ENCODE measurements at regions not wholly inside any gene's neighbourhood (a gene's known extent, or its start where the extent isn't known, plus 50 kb on each side); places are given as distances from the start of the nearest gene placed in this dataset.

- H3K27me3 Mint-ChIP-seq = no peaks in the 10 kb centered on the region
- H3K36me3 Mint-ChIP-seq (ENCODE audit: low read depth) = no peaks in the 10 kb centered on the region
- CTCF ChIA-PET = no interaction called here
- peaks cover 5% of the 10 kb centered on the region for H3K9me3 Mint-ChIP-seq (ENCODE audit: low read depth)
- DNase-seq (no peak), ATAC-seq (no peak)
- POLR2A ChIA-PET = no interaction called here
- intact Hi-C loops (cut with DNase I, micrococcal nuclease) = no loop called here
- no peaks in the 10 kb centered on the region for H3K4me1 Mint-ChIP-seq
- H3K27ac Mint-ChIP-seq = no peak overlapping the region
- no peak overlapping the region for H3K4me3 Mint-ChIP-seq
Measured at GRCh38 chr20:16947479-16947878, 199.3 kb downstream of the OTOR start.

- DNase-seq (no peak), ATAC-seq (no peak)
- Mint-ChIP-seq H3K27me3 (no peaks in the 10 kb centered on the region), H3K27ac (no peak overlapping the region), H3K36me3 (ENCODE audit: low read depth) (no peaks in the 10 kb centered on the region), H3K9me3 (ENCODE audit: low read depth) (peaks cover 5% of the 10 kb centered on the region), H3K4me1 (no peaks in the 10 kb centered on the region), H3K4me3 (no peak overlapping the region)
- ChIA-PET POLR2A (no interaction called here), CTCF (interaction anchor here (0.6 kb wide), 1 partner anchor 296 kb away, joined by 3 read pairs; no protein-coding TSS in a partner anchor)
- intact Hi-C loops (cut with DNase I, micrococcal nuclease) = no loop called here
Measured at GRCh38 chr20:16951876-16952275, 203.7 kb downstream of the OTOR start.

- no peak for ATAC-seq
- POLR2A ChIA-PET = no interaction called here
- no peaks in the 10 kb centered on the region for H3K4me1 Mint-ChIP-seq
Measured at GRCh38 chr20:16952965-16953364, 204.8 kb downstream of the OTOR start.

GRCh38 chr20:16953858-16954257 lies 205.7 kb downstream of the OTOR start:
- ChIA-PET POLR2A (no interaction called here), CTCF (no interaction called here)
- intact Hi-C loops (cut with DNase I, micrococcal nuclease) = no loop called here
- no peak overlapping the region for H3K4me3 Mint-ChIP-seq
- no peak overlapping the region for H3K27ac Mint-ChIP-seq
- H3K36me3 Mint-ChIP-seq (ENCODE audit: low read depth) = no peaks in the 10 kb centered on the region
- peaks cover 5% of the 10 kb centered on the region for H3K9me3 Mint-ChIP-seq (ENCODE audit: low read depth)
- no peak for DNase-seq
- no peaks in the 10 kb centered on the region for H3K27me3 Mint-ChIP-seq
- H3K4me1 Mint-ChIP-seq = no peaks in the 10 kb centered on the region
- no peak for ATAC-seq

More at GRCh38 chr20:16952965-16953364, 204.8 kb downstream of the OTOR start:
- Mint-ChIP-seq H3K9me3 (ENCODE audit: low read depth) (peaks cover 5% of the 10 kb centered on the region), H3K27ac (no peak overlapping the region), H3K4me3 (no peak overlapping the region), H3K36me3 (ENCODE audit: low read depth) (no peaks in the 10 kb centered on the region), H3K27me3 (no peaks in the 10 kb centered on the region)
- no peak for DNase-seq
- intact Hi-C loops (cut with DNase I, micrococcal nuclease) = no loop called here
- CTCF ChIA-PET = no interaction called here

GRCh38 chr20:16955462-16955861 lies 207.3 kb downstream of the OTOR start:
- ChIA-PET CTCF (no interaction called here), POLR2A (no interaction called here)
- DNase-seq = no peak
- no peak overlapping the region for H3K4me3 Mint-ChIP-seq
- intact Hi-C loops (cut with DNase I, micrococcal nuclease) = no loop called here
- no peaks in the 10 kb centered on the region for H3K27me3 Mint-ChIP-seq
- no peaks in the 10 kb centered on the region for H3K4me1 Mint-ChIP-seq
- no peak for ATAC-seq
- peaks cover 8% of the 10 kb centered on the region for H3K9me3 Mint-ChIP-seq (ENCODE audit: low read depth)
- no peak overlapping the region for H3K27ac Mint-ChIP-seq
- H3K36me3 Mint-ChIP-seq (ENCODE audit: low read depth) = no peaks in the 10 kb centered on the region

- ChIA-PET CTCF (no interaction called here), POLR2A (no interaction called here)
- intact Hi-C loops (cut with DNase I, micrococcal nuclease) = no loop called here
- DNase-seq (no peak), ATAC-seq (no peak)
- Mint-ChIP-seq H3K27me3 (no peaks in the 10 kb centered on the region), H3K4me3 (no peak overlapping the region), H3K36me3 (ENCODE audit: low read depth) (no peaks in the 10 kb centered on the region), H3K4me1 (no peaks in the 10 kb centered on the region), H3K9me3 (ENCODE audit: low read depth) (peaks cover 6% of the 10 kb centered on the region), H3K27ac (no peak overlapping the region)
Measured at GRCh38 chr20:16955971-16956370, 207.8 kb downstream of the OTOR start.

GRCh38 chr20:16965401-16965800 lies 217.2 kb downstream of the OTOR start:
- DNase-seq (no peak), ATAC-seq (no peak)
- Mint-ChIP-seq H3K9me3 (ENCODE audit: low read depth) (peaks cover 6% of the 10 kb centered on the region), H3K27me3 (no peaks in the 10 kb centered on the region), H3K36me3 (ENCODE audit: low read depth) (no peaks in the 10 kb centered on the region), H3K4me1 (no peaks in the 10 kb centered on the region), H3K4me3 (no peak overlapping the region), H3K27ac (no peak overlapping the region)
- intact Hi-C loops (cut with DNase I, micrococcal nuclease) = no loop called here
- ChIA-PET CTCF (no interaction called here), POLR2A (no interaction called here)

GRCh38 chr20:16966276-16966880 lies 218.2 kb downstream of the OTOR start:
- no peak for ATAC-seq

GRCh38 chr20:16968099-16968498 lies 219.9 kb downstream of the OTOR start:
- Mint-ChIP-seq H3K9me3 (ENCODE audit: low read depth) (peaks cover 1% of the 10 kb centered on the region), H3K4me1 (no peaks in the 10 kb centered on the region), H3K36me3 (ENCODE audit: low read depth) (no peaks in the 10 kb centered on the region), H3K27ac (no peak overlapping the region), H3K27me3 (no peaks in the 10 kb centered on the region), H3K4me3 (no peak overlapping the region)
- ATAC-seq = no peak
- ChIA-PET CTCF (interaction anchor here (0.6 kb wide), 1 partner anchor 23 kb away, joined by 3 read pairs; no protein-coding TSS in a partner anchor), POLR2A (no interaction called here)
- intact Hi-C loops (cut with DNase I, micrococcal nuclease) = no loop called here
- no peak for DNase-seq

More at GRCh38 chr20:16966276-16966880, 218.2 kb downstream of the OTOR start:
- DNase-seq = no peak
- Mint-ChIP-seq H3K4me3 (no peak overlapping the region), H3K36me3 (ENCODE audit: low read depth) (no peaks in the 10 kb centered on the region), H3K27ac (no peak overlapping the region), H3K27me3 (no peaks in the 10 kb centered on the region), H3K9me3 (ENCODE audit: low read depth) (peaks cover 6% of the 10 kb centered on the region), H3K4me1 (no peaks in the 10 kb centered on the region)
- CTCF ChIA-PET = no interaction called here
- POLR2A ChIA-PET = no interaction called here
- intact Hi-C loops (cut with DNase I, micrococcal nuclease) = no loop called here

GRCh38 chr20:16970776-16971175 lies 222.6 kb downstream of the OTOR start:
- H3K9me3 Mint-ChIP-seq (ENCODE audit: low read depth) = peaks cover 1% of the 10 kb centered on the region
- no peaks in the 10 kb centered on the region for H3K4me1 Mint-ChIP-seq
- H3K36me3 Mint-ChIP-seq (ENCODE audit: low read depth) = no peaks in the 10 kb centered on the region
- H3K4me3 Mint-ChIP-seq = no peak overlapping the region
- intact Hi-C loops (cut with DNase I, micrococcal nuclease) = no loop called here
- ChIA-PET CTCF (interaction anchor here (0.6 kb wide), 1 partner anchor 210 kb away, joined by 3 read pairs; no protein-coding TSS in a partner anchor), POLR2A (no interaction called here)
- no peaks in the 10 kb centered on the region for H3K27me3 Mint-ChIP-seq
- ATAC-seq (no peak), DNase-seq (no peak)
- H3K27ac Mint-ChIP-seq = no peak overlapping the region

GRCh38 chr20:16974080-16974854 lies 226.1 kb downstream of the OTOR start:
- intact Hi-C loops (cut with DNase I, micrococcal nuclease) = no loop called here
- no peak for ATAC-seq
- Mint-ChIP-seq H3K27me3 (no peaks in the 10 kb centered on the region), H3K36me3 (ENCODE audit: low read depth) (no peaks in the 10 kb centered on the region), H3K4me3 (no peak overlapping the region), H3K4me1 (no peaks in the 10 kb centered on the region), H3K27ac (no peak overlapping the region), H3K9me3 (ENCODE audit: low read depth) (peaks cover 5% of the 10 kb centered on the region)
- ChIA-PET CTCF (no interaction called here), POLR2A (no interaction called here)
- no peak for DNase-seq

GRCh38 chr20:16974855-16975162 lies 226.7 kb downstream of the OTOR start:
- Mint-ChIP-seq H3K4me1 (no peaks in the 10 kb centered on the region), H3K36me3 (ENCODE audit: low read depth) (no peaks in the 10 kb centered on the region), H3K9me3 (ENCODE audit: low read depth) (peaks cover 4% of the 10 kb centered on the region), H3K27ac (no peak overlapping the region), H3K27me3 (no peaks in the 10 kb centered on the region), H3K4me3 (no peak overlapping the region)
- ATAC-seq (no peak), DNase-seq (no peak)
- CTCF ChIA-PET = no interaction called here
- intact Hi-C loops (cut with DNase I, micrococcal nuclease) = no loop called here
- POLR2A ChIA-PET = no interaction called here
